ENCODE measurements at regions not wholly inside any gene's neighbourhood (a gene's known extent, or its start where the extent isn't known, plus 50 kb on each side); places are given as distances from the start of the nearest gene placed in this dataset.

- Histone ChIP-seq H3K4me1 (ENCODE audit: control insufficient read depth in 4 of 4, insufficient read depth in 4 of 4, low read length in 3 of 4) (no peaks in the 10 kb centered on the region), H3K9me3 (ENCODE audit: control insufficient read depth in 4 of 4, low read length in 3 of 4) (no peaks in the 10 kb centered on the region), H3K4me3 (ENCODE audit: low read depth in 1 of 3, low read length in 3 of 3) (no peak overlapping the region), H3K36me3 (ENCODE audit: control insufficient read depth in 4 of 4, insufficient read depth in 3 of 4, low read depth in 1 of 4, low read length in 3 of 4) (no peaks in the 10 kb centered on the region), H3K27ac (ENCODE audit: low read depth in 1 of 2, low read length in 2 of 2) (no peak overlapping the region), H3K27me3 (ENCODE audit: control insufficient read depth in 4 of 4, insufficient read depth in 4 of 4, low read length in 3 of 4) (no peaks in the 10 kb centered on the region), H3K9ac (ENCODE audit: low read depth in 1 of 2, low read length in 2 of 2) (no peak overlapping the region)
- DNase-seq (ENCODE audit: low spot score) = no peak
- WGBS = 91% methylated on average over 7 of the region's 7 CpGs
- TF ChIP-seq SP1 (IDR thresholded peaks at IDR 0.05) (no peak), MAX (IDR thresholded peaks at IDR 0.05) (no peak), HNF4A (conservative IDR thresholded peaks at IDR 0.05) (no peak), TAF1 (conservative IDR thresholded peaks at IDR 0.05) (no peak)
These were observed 50.9 kb upstream of the NXT1 start for GRCh38 chr20:23299673-23300050.

GRCh38 chr20:23298926-23299672 lies 51.5 kb upstream of the NXT1 start:
- H3K27ac ChIP-seq (ENCODE audit: low read depth in 1 of 2, low read length in 2 of 2) = no peak overlapping the region
- no peak for DNase-seq (ENCODE audit: low spot score)
- H3K9me3 ChIP-seq (ENCODE audit: control insufficient read depth in 4 of 4, low read length in 3 of 4) = no peaks in the 10 kb centered on the region
- no peaks in the 10 kb centered on the region for H3K27me3 ChIP-seq (ENCODE audit: control insufficient read depth in 4 of 4, insufficient read depth in 4 of 4, low read length in 3 of 4)
- H3K36me3 ChIP-seq (ENCODE audit: control insufficient read depth in 4 of 4, insufficient read depth in 3 of 4, low read depth in 1 of 4, low read length in 3 of 4) = no peaks in the 10 kb centered on the region
- no peak overlapping the region for H3K9ac ChIP-seq (ENCODE audit: low read depth in 1 of 2, low read length in 2 of 2)
- WGBS = 88% methylated on average over 6 of the region's 6 CpGs
- H3K4me3 ChIP-seq (ENCODE audit: low read depth in 1 of 3, low read length in 3 of 3) = no peak overlapping the region
- TF ChIP-seq NR2F2 (IDR thresholded peaks at IDR 0.05) (no peak), FOXA1 (IDR thresholded peaks at IDR 0.05) (no peak), MAX (IDR thresholded peaks at IDR 0.05) (no peak), SP1 (IDR thresholded peaks at IDR 0.05) (no peak), RXRA (IDR thresholded peaks at IDR 0.05) (no peak), FOXA2 (IDR thresholded peaks at IDR 0.05) (no peak)
- TF ChIP-seq, protein P1, sequence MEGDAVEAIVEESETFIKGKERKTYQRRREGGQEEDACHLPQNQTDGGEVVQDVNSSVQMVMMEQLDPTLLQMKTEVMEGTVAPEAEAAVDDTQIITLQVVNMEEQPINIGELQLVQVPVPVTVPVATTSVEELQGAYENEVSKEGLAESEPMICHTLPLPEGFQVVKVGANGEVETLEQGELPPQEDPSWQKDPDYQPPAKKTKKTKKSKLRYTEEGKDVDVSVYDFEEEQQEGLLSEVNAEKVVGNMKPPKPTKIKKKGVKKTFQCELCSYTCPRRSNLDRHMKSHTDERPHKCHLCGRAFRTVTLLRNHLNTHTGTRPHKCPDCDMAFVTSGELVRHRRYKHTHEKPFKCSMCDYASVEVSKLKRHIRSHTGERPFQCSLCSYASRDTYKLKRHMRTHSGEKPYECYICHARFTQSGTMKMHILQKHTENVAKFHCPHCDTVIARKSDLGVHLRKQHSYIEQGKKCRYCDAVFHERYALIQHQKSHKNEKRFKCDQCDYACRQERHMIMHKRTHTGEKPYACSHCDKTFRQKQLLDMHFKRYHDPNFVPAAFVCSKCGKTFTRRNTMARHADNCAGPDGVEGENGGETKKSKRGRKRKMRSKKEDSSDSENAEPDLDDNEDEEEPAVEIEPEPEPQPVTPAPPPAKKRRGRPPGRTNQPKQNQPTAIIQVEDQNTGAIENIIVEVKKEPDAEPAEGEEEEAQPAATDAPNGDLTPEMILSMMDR (IDR thresholded peaks at IDR 0.05; ENCODE audit: low read depth, low read length, missing input control) = no peak
- H3K4me1 ChIP-seq (ENCODE audit: control insufficient read depth in 4 of 4, insufficient read depth in 4 of 4, low read length in 3 of 4) = no peaks in the 10 kb centered on the region

GRCh38 chr20:23298155-23298554 lies 52.4 kb upstream of the NXT1 start:
- Histone ChIP-seq H3K27me3 (ENCODE audit: control insufficient read depth in 4 of 4, insufficient read depth in 4 of 4, low read length in 3 of 4) (no peaks in the 10 kb centered on the region), H3K4me1 (ENCODE audit: control insufficient read depth in 4 of 4, insufficient read depth in 4 of 4, low read length in 3 of 4) (no peaks in the 10 kb centered on the region), H3K4me3 (ENCODE audit: low read depth in 1 of 3, low read length in 3 of 3) (no peak overlapping the region), H3K27ac (ENCODE audit: low read depth in 1 of 2, low read length in 2 of 2) (no peak overlapping the region), H3K9me3 (ENCODE audit: control insufficient read depth in 4 of 4, low read length in 3 of 4) (no peaks in the 10 kb centered on the region), H3K9ac (ENCODE audit: low read depth in 1 of 2, low read length in 2 of 2) (no peak overlapping the region), H3K36me3 (ENCODE audit: control insufficient read depth in 4 of 4, insufficient read depth in 3 of 4, low read depth in 1 of 4, low read length in 3 of 4) (no peaks in the 10 kb centered on the region)
- TF ChIP-seq, protein P2, sequence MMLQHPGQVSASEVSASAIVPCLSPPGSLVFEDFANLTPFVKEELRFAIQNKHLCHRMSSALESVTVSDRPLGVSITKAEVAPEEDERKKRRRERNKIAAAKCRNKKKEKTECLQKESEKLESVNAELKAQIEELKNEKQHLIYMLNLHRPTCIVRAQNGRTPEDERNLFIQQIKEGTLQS (IDR thresholded peaks at IDR 0.05) = no peak
- no peak for TF ChIP-seq ZBTB33 (IDR thresholded peaks at IDR 0.05)
- DNase-seq (ENCODE audit: low spot score) = no peak
- WGBS = 87% methylated on average over 6 of the region's 6 CpGs
